Activated naive CD8-positive, alpha-beta T cell treated with anti-CD3 and anti-CD28 coated beads, Interleukin-2, amount 50 U/mL, for 24 hours (primary cell): ENCODE measurements at regions not wholly inside any gene's neighbourhood (a gene's known extent, or its start where the extent isn't known, plus 50 kb on each side); places are given as distances from the start of the nearest gene placed in this dataset.
"Not testable (repeated sequence)": the region's sequence is repeated elsewhere in the genome, so short reads cannot be mapped to it uniquely, and the experiment has no call there.

Experiments
- ATAC-seq: fragments of 150-1000 bp; cut with Tn5 transposase; one replicate; pipeline ENCODE4 v1.10.0; 2021
- DNase-seq: peaks from one replicate; pipeline ENCODE4 v3.0.0; 2021
- H3K27ac Mint-ChIP-seq: one replicate; pipeline ENCODE4 v1.8.0; 2021; ENCODE audit warnings: mild to moderate bottlenecking, mixed read lengths
- H3K27me3 Mint-ChIP-seq: one replicate; pipeline ENCODE4 v1.8.0; 2021; ENCODE audit warnings: mixed read lengths
- H3K36me3 Mint-ChIP-seq: one replicate; pipeline ENCODE4 v1.8.0; 2021; ENCODE audit warnings: low read depth, mixed read lengths
- H3K4me1 Mint-ChIP-seq: one replicate; pipeline ENCODE4 v1.8.0; 2021; ENCODE audit warnings: mixed read lengths
- H3K4me3 Mint-ChIP-seq: one replicate; pipeline ENCODE4 v1.8.0; 2021; ENCODE audit warnings: mild to moderate bottlenecking, moderate library complexity, mixed read lengths
- H3K9me3 Mint-ChIP-seq: one replicate; pipeline ENCODE4 v1.8.0; 2021; ENCODE audit warnings: mixed read lengths

- H3K9me3 Mint-ChIP-seq, result peaks cover 7% of the 10 kb centered on the region
- H3K27ac Mint-ChIP-seq, result no peak overlapping the region
- H3K4me1 Mint-ChIP-seq, result no peaks in the 10 kb centered on the region
- no peaks in the 10 kb centered on the region for H3K27me3 Mint-ChIP-seq
- no peaks in the 10 kb centered on the region for H3K36me3 Mint-ChIP-seq
- DNase-seq (no peak), ATAC-seq (no peak)
- H3K4me3 Mint-ChIP-seq, result no peak overlapping the region
Observed at GRCh38 chr11:97019305-97019704, 629.5 kb downstream of the JRKL start.

GRCh38 chr11:97019754-97020153 is 629.9 kb downstream of the JRKL start:
- no peak for DNase-seq
- no peaks in the 10 kb centered on the region for H3K36me3 Mint-ChIP-seq
- ATAC-seq, result no peak
- no peaks in the 10 kb centered on the region for H3K27me3 Mint-ChIP-seq
- H3K4me1 Mint-ChIP-seq, result no peaks in the 10 kb centered on the region
- no peak overlapping the region for H3K4me3 Mint-ChIP-seq
- no peak overlapping the region for H3K27ac Mint-ChIP-seq
- peaks cover 7% of the 10 kb centered on the region for H3K9me3 Mint-ChIP-seq

- no peak for ATAC-seq
- Mint-ChIP-seq H3K4me3 (no peak overlapping the region), H3K27me3 (no peaks in the 10 kb centered on the region), H3K4me1 (no peaks in the 10 kb centered on the region), H3K9me3 (peaks cover 3% of the 10 kb centered on the region), H3K36me3 (no peaks in the 10 kb centered on the region), H3K27ac (no peak overlapping the region)
- no peak for DNase-seq
Observed at GRCh38 chr11:97022955-97023354, 633.1 kb downstream of the JRKL start.

GRCh38 chr11:97028836-97029406 is 639.1 kb downstream of the JRKL start:
- Mint-ChIP-seq H3K36me3 (no peaks in the 10 kb centered on the region), H3K27me3 (no peaks in the 10 kb centered on the region), H3K4me1 (no peaks in the 10 kb centered on the region), H3K9me3 (peaks cover 4% of the 10 kb centered on the region), H3K4me3 (no peak overlapping the region), H3K27ac (no peak overlapping the region)
- DNase-seq, result no peak
- no peak for ATAC-seq

GRCh38 chr11:97033178-97033577 is 643.4 kb downstream of the JRKL start:
- Mint-ChIP-seq H3K36me3 (no peaks in the 10 kb centered on the region), H3K4me3 (no peak overlapping the region), H3K27me3 (no peaks in the 10 kb centered on the region), H3K4me1 (no peaks in the 10 kb centered on the region), H3K27ac (no peak overlapping the region), H3K9me3 (peaks cover 4% of the 10 kb centered on the region)
- no peak for ATAC-seq
- DNase-seq, result no peak

- DNase-seq, result no peak
- H3K27me3 Mint-ChIP-seq, result no peaks in the 10 kb centered on the region
- no peak overlapping the region for H3K27ac Mint-ChIP-seq
Observed at GRCh38 chr11:97048481-97048880, 658.7 kb downstream of the JRKL start.

GRCh38 chr11:97060184-97060583 is 670.4 kb downstream of the JRKL start:
- Mint-ChIP-seq H3K36me3 (no peaks in the 10 kb centered on the region), H3K9me3 (peaks cover 27% of the 10 kb centered on the region)

More at GRCh38 chr11:97048481-97048880, 658.7 kb downstream of the JRKL start:
- H3K4me1 Mint-ChIP-seq, result no peaks in the 10 kb centered on the region
- H3K36me3 Mint-ChIP-seq, result no peaks in the 10 kb centered on the region
- H3K4me3 Mint-ChIP-seq, result no peak overlapping the region
- peaks cover 4% of the 10 kb centered on the region for H3K9me3 Mint-ChIP-seq
- no peak for ATAC-seq

GRCh38 chr11:97069160-97069559 is 679.3 kb downstream of the JRKL start:
- DNase-seq, result no peak
- Mint-ChIP-seq H3K36me3 (no peaks in the 10 kb centered on the region), H3K4me3 (no peak overlapping the region), H3K27ac (no peak overlapping the region), H3K4me1 (no peaks in the 10 kb centered on the region), H3K27me3 (no peaks in the 10 kb centered on the region), H3K9me3 (peaks cover 40% of the 10 kb centered on the region)
- ATAC-seq, result no peak

More at GRCh38 chr11:97060184-97060583, 670.4 kb downstream of the JRKL start:
- no peak overlapping the region for H3K27ac Mint-ChIP-seq
- DNase-seq (no peak), ATAC-seq (no peak)
- no peaks in the 10 kb centered on the region for H3K27me3 Mint-ChIP-seq
- no peaks in the 10 kb centered on the region for H3K4me1 Mint-ChIP-seq
- no peak overlapping the region for H3K4me3 Mint-ChIP-seq

GRCh38 chr11:97072420-97072819 is 682.6 kb downstream of the JRKL start:
- DNase-seq (no peak), ATAC-seq (no peak)
- Mint-ChIP-seq H3K4me1 (no peaks in the 10 kb centered on the region), H3K9me3 (peaks cover 36% of the 10 kb centered on the region), H3K4me3 (no peak overlapping the region), H3K27me3 (no peaks in the 10 kb centered on the region), H3K36me3 (no peaks in the 10 kb centered on the region), H3K27ac (no peak overlapping the region)

- not testable (repeated sequence) for H3K27me3 Mint-ChIP-seq, H3K4me3 Mint-ChIP-seq, H3K4me1 Mint-ChIP-seq, ATAC-seq, DNase-seq, H3K36me3 Mint-ChIP-seq, H3K27ac Mint-ChIP-seq
- peaks cover 30% of the 10 kb centered on the region for H3K9me3 Mint-ChIP-seq
Observed at GRCh38 chr11:97076666-97077065, 686.9 kb downstream of the JRKL start.

GRCh38 chr11:97078443-97078842 is 688.6 kb downstream of the JRKL start:
- Mint-ChIP-seq H3K27me3 (no peaks in the 10 kb centered on the region), H3K27ac (no peak overlapping the region), H3K4me1 (no peaks in the 10 kb centered on the region), H3K4me3 (no peak overlapping the region), H3K36me3 (no peaks in the 10 kb centered on the region), H3K9me3 (peaks cover 21% of the 10 kb centered on the region)
- no peak for ATAC-seq
- DNase-seq, result no peak

- Mint-ChIP-seq H3K9me3 (peaks cover 17% of the 10 kb centered on the region), H3K4me3 (no peak overlapping the region), H3K27ac (no peak overlapping the region), H3K4me1 (no peaks in the 10 kb centered on the region), H3K36me3 (no peaks in the 10 kb centered on the region), H3K27me3 (no peaks in the 10 kb centered on the region)
- ATAC-seq (no peak), DNase-seq (no peak)
Observed at GRCh38 chr11:97079244-97079643, 689.4 kb downstream of the JRKL start.

- H3K9me3 Mint-ChIP-seq, result peaks cover 6% of the 10 kb centered on the region
- no peaks in the 10 kb centered on the region for H3K27me3 Mint-ChIP-seq
- no peaks in the 10 kb centered on the region for H3K36me3 Mint-ChIP-seq
- ATAC-seq (no peak), DNase-seq (no peak)
- H3K4me1 Mint-ChIP-seq, result no peaks in the 10 kb centered on the region
- H3K4me3 Mint-ChIP-seq, result no peak overlapping the region
- H3K27ac Mint-ChIP-seq, result no peak overlapping the region
Observed at GRCh38 chr11:97087419-97087818, 697.6 kb downstream of the JRKL start.

GRCh38 chr11:97092823-97093222 is 703.0 kb downstream of the JRKL start:
- DNase-seq (no peak), ATAC-seq (no peak)
- Mint-ChIP-seq H3K9me3 (no peaks in the 10 kb centered on the region), H3K27ac (no peak overlapping the region), H3K4me1 (no peaks in the 10 kb centered on the region), H3K36me3 (no peaks in the 10 kb centered on the region), H3K27me3 (no peaks in the 10 kb centered on the region), H3K4me3 (no peak overlapping the region)

GRCh38 chr11:97102180-97102579 is 712.4 kb downstream of the JRKL start:
- peaks cover 16% of the 10 kb centered on the region for H3K9me3 Mint-ChIP-seq

GRCh38 chr11:97107604-97108003 is 717.8 kb downstream of the JRKL start:
- Mint-ChIP-seq H3K4me1 (no peaks in the 10 kb centered on the region), H3K27me3 (no peaks in the 10 kb centered on the region), H3K4me3 (no peak overlapping the region), H3K36me3 (no peaks in the 10 kb centered on the region), H3K27ac (no peak overlapping the region), H3K9me3 (peaks cover 14% of the 10 kb centered on the region)
- DNase-seq, result no peak
- no peak for ATAC-seq

More at GRCh38 chr11:97102180-97102579, 712.4 kb downstream of the JRKL start:
- H3K4me1 Mint-ChIP-seq, H3K27me3 Mint-ChIP-seq, ATAC-seq, H3K27ac Mint-ChIP-seq, H3K4me3 Mint-ChIP-seq, H3K36me3 Mint-ChIP-seq, DNase-seq: not testable (repeated sequence)
